PC-3 (cell line): ENCODE measurements at regions not wholly inside any gene's neighbourhood (a gene's known extent, or its start where the extent isn't known, plus 50 kb on each side); places are given as distances from the start of the nearest gene placed in this dataset.
A peak's percentile ranks its signal among the peaks of the same experiment; 100 is the strongest.

Experiments
- ATAC-seq: fragments of 200-7000 bp; cut with Tn5 transposase; 2 replicates; pipeline ENCODE4 v1.9.1; 2020; ENCODE audit warnings: mild to moderate bottlenecking, moderate library complexity
- BruUV-seq: library from RNA; stranded (reverse); fragments of 400-500 nt; replicated peaks from 2 replicates; lab custom pipeline; 2021; lab: Mats Ljungman, UMichigan
- CTCF ChIA-PET: fragments of 300-600 bp; sonication (Branson Sonifier 250); formaldehyde crosslinking; loops from one replicate; lab custom pipeline; 2022; ENCODE audit warnings: antibody characterized with exemption; lab: Charles Lee
- POLR2A ChIA-PET: fragments of 300-600 bp; sonication (Branson Sonifier 250); formaldehyde crosslinking; loops from one replicate; lab custom pipeline; 2022; ENCODE audit warnings: antibody characterized with exemption; ENCODE audit not compliant: unreplicated experiment; lab: Charles Lee
- DNase-seq: peaks from one replicate; pipeline ENCODE4 v3.0.0-alpha.2; 2015
- H2AFZ ChIP-seq: fragments of 300-600 bp; sonication (generic); 2 replicates; pipeline ENCODE4 v1.6.0; 2016; ENCODE audit warnings: antibody characterized with exemption, low read length
- H3F3A ChIP-seq: fragments of 300-600 bp; sonication (generic); one replicate; pipeline ENCODE4 v1.6.0; 2017; ENCODE audit warnings: antibody characterized with exemption, low read length, control low read depth, mild to moderate bottlenecking; ENCODE audit not compliant: unreplicated experiment
- H3K27ac ChIP-seq: fragments of 300-600 bp; sonication (generic); 2 replicates; pipeline ENCODE4 v1.5.1; 2016; ENCODE audit warnings: mild to moderate bottlenecking, low read length
- H3K27me3 ChIP-seq: fragments of 300-600 bp; sonication (generic); 2 replicates; pipeline ENCODE4 v1.6.1; 2016; ENCODE audit warnings: low read length, mixed read lengths
- H3K36me3 ChIP-seq: fragments of 300-600 bp; sonication (generic); 2 replicates; pipeline ENCODE4 v1.6.1; 2016; ENCODE audit warnings: low read depth, mixed run types, low read length, mixed read lengths
- H3K4me1 ChIP-seq: fragments of 300-600 bp; sonication (generic); 2 replicates; pipeline ENCODE4 v1.5.1; 2016; ENCODE audit warnings: low read length; ENCODE audit not compliant: insufficient read depth
- H3K4me2 ChIP-seq: fragments of 300-600 bp; sonication (generic); 2 replicates; pipeline ENCODE4 v1.6.0; 2016; ENCODE audit warnings: low read length
- H3K4me3 ChIP-seq: fragments of 300-600 bp; sonication (generic); 2 replicates; pipeline ENCODE4 v1.5.1; 2016; ENCODE audit warnings: mild to moderate bottlenecking, low read length, mixed read lengths
- H3K79me2 ChIP-seq: fragments of 300-600 bp; sonication (generic); 2 replicates; pipeline ENCODE4 v1.6.1; 2017; ENCODE audit warnings: low read length, mixed read lengths
- H3K9ac ChIP-seq: fragments of 300-600 bp; sonication (generic); 2 replicates; pipeline ENCODE4 v1.6.0; 2016; ENCODE audit warnings: mild to moderate bottlenecking, low read length
- H3K9me2 ChIP-seq: fragments of 300-600 bp; sonication (generic); replicated peaks from 2 replicates; pipeline ENCODE4 v1.6.1; 2016; ENCODE audit warnings: mixed run types, low read length, mixed read lengths
- H3K9me3 ChIP-seq: fragments of 300-600 bp; sonication (generic); 2 replicates; pipeline ENCODE4 v1.6.1; 2016; ENCODE audit warnings: low read length, mixed read lengths
- H4K20me1 ChIP-seq: fragments of 300-600 bp; sonication (generic); 2 replicates; pipeline ENCODE4 v1.6.1; 2016; ENCODE audit warnings: low read length, mixed read lengths
- EZH2 ChIP-seq: fragments of 300-600 bp; sonication (generic); IDR thresholded peaks from one replicate; pipeline ENCODE4 v1.6.1; 2017; ENCODE audit warnings: antibody characterized with exemption, mild to moderate bottlenecking, low read length; ENCODE audit not compliant: unreplicated experiment
- EZH2phosphoT487 ChIP-seq: fragments of 300-600 bp; sonication (generic); IDR thresholded peaks from 2 replicates; pipeline ENCODE4 v1.6.1; 2018; ENCODE audit warnings: mild to moderate bottlenecking, antibody characterized with exemption, low read length, borderline replicate concordance
- intact Hi-C: fragments of 100-400 bp; cut with micrococcal nuclease; formaldehyde crosslinking; loops from 2 replicates; pipeline ENCODE4 v1.9.0; 2023
- TF ChIP-seq, protein P1 (sequence below): fragments of 300-600 bp; sonication (generic); conservative IDR thresholded peaks from 2 replicates; pipeline ENCODE4 v1.5.1; 2017; ENCODE audit warnings: antibody characterized with exemption, low read depth, mild to moderate bottlenecking, low read length

DNA sequence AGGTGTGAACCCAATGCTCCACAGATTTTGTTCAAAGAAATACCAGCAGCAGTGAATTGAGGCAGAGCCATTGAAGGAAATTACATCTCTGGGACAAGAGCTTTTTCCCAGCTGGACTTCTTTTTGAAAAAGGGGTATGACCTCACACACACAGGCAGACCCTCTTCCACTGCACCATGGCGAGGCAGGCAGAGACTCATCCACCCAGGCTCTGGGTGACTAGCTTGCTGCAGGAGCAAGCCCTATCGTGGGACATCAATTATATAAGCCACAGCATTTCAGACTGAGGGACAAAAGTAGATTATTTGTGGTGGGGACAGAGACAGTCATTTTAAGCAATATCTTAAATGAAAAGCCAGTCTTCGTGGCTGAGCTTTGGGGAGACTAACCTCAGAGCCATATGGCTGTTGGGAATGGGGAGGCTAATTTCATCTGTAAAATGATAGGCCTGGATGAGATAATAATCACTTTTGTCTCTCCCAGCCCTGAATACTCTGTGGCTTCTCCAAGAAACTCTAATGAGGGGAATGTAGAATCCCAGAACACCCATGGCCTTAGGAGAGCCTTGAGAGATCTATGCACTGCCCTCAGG lies 113.1 kb upstream of the TNC start:
- Histone ChIP-seq H3K36me3 (peaks cover 6% of the 10 kb centered on the region; the same call in 1 of the 2 replicates), H2AFZ (no peak overlapping the region), H3F3A (no peaks in the 10 kb centered on the region), H4K20me1 (no peaks in the 10 kb centered on the region), H3K4me2 (no peak overlapping the region), H3K9me3 (0 out of 2 replicates have a peak, but pooled peaks cover 5% of the 10 kb centered on the region), H3K27me3 (no peaks in the 10 kb centered on the region), H3K79me2 (no peaks in the 10 kb centered on the region), H3K4me1 (peaks cover 11% of the 10 kb centered on the region), H3K4me3 (no peak overlapping the region), H3K9ac (no peak overlapping the region), H3K9me2 (no peaks in the 10 kb centered on the region), H3K27ac (no peak overlapping the region)
- intact Hi-C loops, result no loop called here
- ChIA-PET POLR2A (no interaction called here), CTCF (no interaction called here)
- no peak for TF ChIP-seq EZH2
- TF ChIP-seq, protein P1, sequence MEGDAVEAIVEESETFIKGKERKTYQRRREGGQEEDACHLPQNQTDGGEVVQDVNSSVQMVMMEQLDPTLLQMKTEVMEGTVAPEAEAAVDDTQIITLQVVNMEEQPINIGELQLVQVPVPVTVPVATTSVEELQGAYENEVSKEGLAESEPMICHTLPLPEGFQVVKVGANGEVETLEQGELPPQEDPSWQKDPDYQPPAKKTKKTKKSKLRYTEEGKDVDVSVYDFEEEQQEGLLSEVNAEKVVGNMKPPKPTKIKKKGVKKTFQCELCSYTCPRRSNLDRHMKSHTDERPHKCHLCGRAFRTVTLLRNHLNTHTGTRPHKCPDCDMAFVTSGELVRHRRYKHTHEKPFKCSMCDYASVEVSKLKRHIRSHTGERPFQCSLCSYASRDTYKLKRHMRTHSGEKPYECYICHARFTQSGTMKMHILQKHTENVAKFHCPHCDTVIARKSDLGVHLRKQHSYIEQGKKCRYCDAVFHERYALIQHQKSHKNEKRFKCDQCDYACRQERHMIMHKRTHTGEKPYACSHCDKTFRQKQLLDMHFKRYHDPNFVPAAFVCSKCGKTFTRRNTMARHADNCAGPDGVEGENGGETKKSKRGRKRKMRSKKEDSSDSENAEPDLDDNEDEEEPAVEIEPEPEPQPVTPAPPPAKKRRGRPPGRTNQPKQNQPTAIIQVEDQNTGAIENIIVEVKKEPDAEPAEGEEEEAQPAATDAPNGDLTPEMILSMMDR, result no peak
- no peak for TF ChIP-seq EZH2phosphoT487
- DNase-seq (no peak), ATAC-seq (no peak)
- no TSS peak for BruUV-seq

DNA sequence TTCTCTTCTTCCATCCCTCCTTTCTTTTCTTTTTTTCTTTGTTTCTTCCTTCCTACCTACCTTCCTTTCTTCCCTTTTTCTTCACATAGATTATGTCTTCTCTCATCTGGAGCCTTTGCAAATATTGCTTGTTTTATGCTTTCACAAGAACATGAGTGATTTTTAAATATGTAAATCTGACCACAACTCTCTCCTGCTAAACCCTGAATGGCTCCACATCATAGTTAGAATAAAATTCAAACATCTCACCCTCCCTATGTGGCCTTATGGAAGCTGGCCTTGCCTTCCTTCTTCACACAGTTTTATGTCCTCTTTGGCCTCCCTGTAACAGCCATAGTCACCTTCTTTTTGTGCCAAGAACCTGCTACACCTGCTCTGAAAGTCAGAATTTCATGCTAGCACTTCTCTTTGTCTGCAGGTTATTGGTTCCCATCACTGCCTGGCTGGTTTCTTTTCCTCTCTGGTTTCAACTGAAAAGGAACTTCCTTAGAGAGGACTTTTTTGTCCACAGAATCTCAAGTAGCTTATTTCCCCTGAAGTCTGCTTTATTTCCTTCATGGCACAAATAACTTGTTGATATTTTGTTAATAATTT lies 114.3 kb upstream of the TNC start:
- no peak for TF ChIP-seq EZH2
- TF ChIP-seq, protein P1, result no peak
- no peak for TF ChIP-seq EZH2phosphoT487
- H3K4me1 ChIP-seq, result peaks cover 11% of the 10 kb centered on the region
- H3K4me2 ChIP-seq, result no peak overlapping the region
- H4K20me1 ChIP-seq, result no peaks in the 10 kb centered on the region
- H3K9me2 ChIP-seq, result no peaks in the 10 kb centered on the region
- H3K27ac ChIP-seq, result no peak overlapping the region
- H3K4me3 ChIP-seq, result no peak overlapping the region
- DNase-seq (no peak), ATAC-seq (no peak)
- intact Hi-C loops, result no loop called here
- H3K79me2 ChIP-seq, result no peaks in the 10 kb centered on the region
- H2AFZ ChIP-seq, result no peak overlapping the region
- no TSS peak for BruUV-seq
- no peak overlapping the region for H3K9ac ChIP-seq
- no peaks in the 10 kb centered on the region for H3F3A ChIP-seq
- peaks cover 6% of the 10 kb centered on the region; the same call in 1 of the 2 replicates for H3K36me3 ChIP-seq
- CTCF ChIA-PET, result no interaction called here
- 0 out of 2 replicates have a peak, but pooled peaks cover 5% of the 10 kb centered on the region for H3K9me3 ChIP-seq
- POLR2A ChIA-PET, result no interaction called here
- H3K27me3 ChIP-seq, result no peaks in the 10 kb centered on the region

DNA sequence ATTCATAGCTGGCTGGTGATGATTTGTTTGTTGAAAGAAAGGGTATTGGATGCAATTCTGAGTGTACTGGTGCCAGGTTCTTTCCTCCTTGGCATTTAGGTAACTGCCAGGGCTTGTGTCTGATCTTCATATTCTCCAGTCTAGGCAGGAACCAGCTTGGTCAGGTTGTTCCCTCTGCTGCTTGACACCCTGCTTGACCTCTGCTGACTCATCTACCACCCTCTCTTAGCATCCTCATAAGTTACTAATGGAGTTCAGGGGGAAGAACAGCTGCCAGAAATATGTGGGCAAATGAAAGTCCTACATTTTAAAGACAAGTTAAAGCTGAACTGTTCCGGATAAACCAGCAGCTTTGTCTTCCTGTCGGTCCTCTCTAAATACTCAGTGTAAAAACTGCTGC lies 116.1 kb upstream of the TNC start:
- Histone ChIP-seq H3K9me2 (no peaks in the 10 kb centered on the region), H3K4me2 (peak overlapping the region; percentile 20), H2AFZ (no peak overlapping the region), H3F3A (no peaks in the 10 kb centered on the region), H3K9me3 (0 out of 2 replicates have a peak, but pooled peaks cover 2% of the 10 kb centered on the region), H3K4me3 (no peak overlapping the region), H4K20me1 (no peaks in the 10 kb centered on the region), H3K36me3 (peaks cover 3% of the 10 kb centered on the region; the same call in 1 of the 2 replicates), H3K9ac (no peak overlapping the region), H3K27ac (peak overlapping the region; percentile 23), H3K27me3 (no peaks in the 10 kb centered on the region), H3K79me2 (no peaks in the 10 kb centered on the region), H3K4me1 (peaks cover 11% of the 10 kb centered on the region)
- DNase-seq (peak; percentile 65), ATAC-seq (peak; percentile 57)
- intact Hi-C loops, result no loop called here
- ChIA-PET POLR2A (no interaction called here), CTCF (no interaction called here)
- no TSS peak for BruUV-seq
- TF ChIP-seq, protein P1, result no peak
- TF ChIP-seq EZH2phosphoT487 (no peak), EZH2 (no peak)
